ENCODE measurements at regions not wholly inside any gene's neighbourhood (a gene's known extent, or its start where the extent isn't known, plus 50 kb on each side); places are given as distances from the start of the nearest gene placed in this dataset.

DNA sequence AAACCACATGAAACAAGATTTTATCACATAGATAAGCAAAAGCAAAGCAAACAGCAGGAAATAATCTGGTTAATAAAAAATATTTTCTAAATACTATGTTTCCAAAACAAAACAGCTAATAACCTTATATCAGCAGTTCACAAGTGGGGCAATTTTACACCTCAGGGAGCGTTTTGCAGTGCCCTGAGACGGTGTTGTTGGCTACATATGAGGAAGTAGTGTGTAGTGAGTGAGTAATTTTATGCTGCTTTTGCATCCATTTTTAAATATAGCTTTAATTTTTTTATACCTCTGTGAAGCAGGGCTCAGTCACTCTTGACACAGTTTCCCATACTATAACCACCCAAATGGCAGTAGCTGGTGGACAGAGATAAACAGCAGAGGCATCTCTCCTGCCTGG lies 438.5 kb upstream of the B3GAT1 start:
- TF ChIP-seq, protein P1, sequence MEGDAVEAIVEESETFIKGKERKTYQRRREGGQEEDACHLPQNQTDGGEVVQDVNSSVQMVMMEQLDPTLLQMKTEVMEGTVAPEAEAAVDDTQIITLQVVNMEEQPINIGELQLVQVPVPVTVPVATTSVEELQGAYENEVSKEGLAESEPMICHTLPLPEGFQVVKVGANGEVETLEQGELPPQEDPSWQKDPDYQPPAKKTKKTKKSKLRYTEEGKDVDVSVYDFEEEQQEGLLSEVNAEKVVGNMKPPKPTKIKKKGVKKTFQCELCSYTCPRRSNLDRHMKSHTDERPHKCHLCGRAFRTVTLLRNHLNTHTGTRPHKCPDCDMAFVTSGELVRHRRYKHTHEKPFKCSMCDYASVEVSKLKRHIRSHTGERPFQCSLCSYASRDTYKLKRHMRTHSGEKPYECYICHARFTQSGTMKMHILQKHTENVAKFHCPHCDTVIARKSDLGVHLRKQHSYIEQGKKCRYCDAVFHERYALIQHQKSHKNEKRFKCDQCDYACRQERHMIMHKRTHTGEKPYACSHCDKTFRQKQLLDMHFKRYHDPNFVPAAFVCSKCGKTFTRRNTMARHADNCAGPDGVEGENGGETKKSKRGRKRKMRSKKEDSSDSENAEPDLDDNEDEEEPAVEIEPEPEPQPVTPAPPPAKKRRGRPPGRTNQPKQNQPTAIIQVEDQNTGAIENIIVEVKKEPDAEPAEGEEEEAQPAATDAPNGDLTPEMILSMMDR (IDR thresholded peaks at IDR 0.05; ENCODE audit: extremely low read depth, insufficient read depth, missing control alignments), result no peak
- in situ Hi-C loops (cut with MboI; ENCODE audit: low pct_unique_long_range_greater_than_20kb, low sequenced_read_pairs, unreplicated experiment), result no loop called here
- DNase-seq (ENCODE audit: low spot score), result no peak

GRCh38 chr11:134849833-134850232 lies 437.8 kb upstream of the B3GAT1 start:
- TF ChIP-seq, protein P1 (IDR thresholded peaks at IDR 0.05; ENCODE audit: extremely low read depth, insufficient read depth, missing control alignments), result no peak
- in situ Hi-C loops (cut with MboI; ENCODE audit: low pct_unique_long_range_greater_than_20kb, low sequenced_read_pairs, unreplicated experiment), result no loop called here
- DNase-seq (ENCODE audit: low spot score), result no peak

DNA sequence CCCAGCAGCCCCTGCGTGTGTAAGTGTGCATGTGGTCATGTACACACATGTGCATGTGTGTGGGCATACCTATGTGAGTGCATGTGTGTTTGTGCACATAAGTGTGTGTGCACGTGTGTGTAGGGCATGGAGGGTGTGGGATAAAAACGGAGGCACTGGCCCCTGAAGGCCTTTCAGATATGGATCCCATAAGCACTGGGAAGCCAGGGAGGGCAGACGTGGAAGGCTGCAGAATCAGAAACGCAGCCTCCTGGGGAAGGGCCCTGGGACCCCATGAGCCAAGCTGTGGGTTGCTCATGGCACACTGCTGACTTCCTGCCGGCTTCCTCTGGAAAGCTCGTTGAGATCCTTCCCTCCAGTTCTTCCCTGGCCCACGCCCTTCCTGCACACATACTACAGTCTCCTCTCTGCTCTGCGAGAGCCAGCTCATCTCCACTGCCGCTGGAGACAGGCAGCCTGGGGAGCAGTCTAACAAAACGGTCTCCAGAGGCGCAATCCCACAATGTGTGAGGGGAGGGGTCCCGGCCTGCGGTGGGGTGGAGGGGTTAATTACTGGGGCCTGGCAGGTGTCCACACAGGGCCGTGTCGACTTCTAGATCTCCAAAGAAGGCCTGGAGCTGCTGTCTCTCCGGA lies 435.2 kb upstream of the B3GAT1 start:
- TF ChIP-seq, protein P1 (IDR thresholded peaks at IDR 0.05; ENCODE audit: extremely low read depth, insufficient read depth, missing control alignments), result no peak
- DNase-seq (ENCODE audit: low spot score), result no peak
- in situ Hi-C loops (cut with MboI; ENCODE audit: low pct_unique_long_range_greater_than_20kb, low sequenced_read_pairs, unreplicated experiment), result no loop called here

DNA sequence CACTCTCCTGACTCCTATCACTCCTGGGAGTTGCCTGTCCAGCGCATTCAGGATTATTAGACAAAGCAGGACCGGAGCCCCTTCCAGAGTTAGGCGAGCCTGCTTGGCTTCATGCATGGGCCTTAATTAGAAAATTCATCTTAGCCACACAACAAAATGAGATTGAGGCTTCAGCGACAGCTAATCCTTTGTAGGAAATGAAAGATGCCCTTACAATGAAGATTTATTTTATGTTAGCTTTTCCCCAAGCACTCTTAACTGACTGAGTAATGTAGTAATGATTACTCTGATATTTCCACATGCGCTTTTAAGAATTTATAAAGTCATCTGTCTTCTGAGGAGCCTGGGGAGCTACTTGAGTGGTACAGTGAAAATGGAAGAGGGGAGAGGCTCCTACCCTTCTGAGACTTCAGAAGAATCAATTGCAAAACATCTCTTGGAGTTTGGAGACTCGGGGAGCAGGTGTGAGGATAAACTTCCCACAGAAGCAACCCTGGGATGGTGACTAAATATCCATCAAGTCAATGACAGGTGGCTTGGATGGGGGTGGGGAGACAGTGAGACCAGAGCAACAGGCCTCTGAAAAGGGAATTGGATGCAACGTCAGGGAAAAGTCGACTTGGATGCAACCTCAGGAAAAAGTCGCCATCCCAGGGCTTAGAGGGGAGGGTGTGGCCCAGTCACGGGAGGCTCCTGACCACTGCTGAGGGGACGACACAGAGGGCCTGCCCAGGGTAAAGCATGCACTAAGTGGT lies 434.5 kb upstream of the B3GAT1 start:
- no peak for DNase-seq (ENCODE audit: low spot score)
- in situ Hi-C loops (cut with MboI; ENCODE audit: low pct_unique_long_range_greater_than_20kb, low sequenced_read_pairs, unreplicated experiment), result no loop called here
- TF ChIP-seq, protein P1 (IDR thresholded peaks at IDR 0.05; ENCODE audit: extremely low read depth, insufficient read depth, missing control alignments), result no peak

- TF ChIP-seq, protein P1 (IDR thresholded peaks at IDR 0.05; ENCODE audit: extremely low read depth, insufficient read depth, missing control alignments), result no peak
- no peak for DNase-seq (ENCODE audit: low spot score)
- in situ Hi-C loops (cut with MboI; ENCODE audit: low pct_unique_long_range_greater_than_20kb, low sequenced_read_pairs, unreplicated experiment), result no loop called here
Measured at GRCh38 chr11:134845474-134846327, 433.7 kb upstream of the B3GAT1 start.

- TF ChIP-seq, protein P1 (IDR thresholded peaks at IDR 0.05; ENCODE audit: extremely low read depth, insufficient read depth, missing control alignments), result no peak
- in situ Hi-C loops (cut with MboI; ENCODE audit: low pct_unique_long_range_greater_than_20kb, low sequenced_read_pairs, unreplicated experiment), result no loop called here
Measured at GRCh38 chr11:134844838-134845237, 432.8 kb upstream of the B3GAT1 start.

More at GRCh38 chr11:134844838-134845237, 432.8 kb upstream of the B3GAT1 start:
- no peak for DNase-seq (ENCODE audit: low spot score)
